GM12874 (cell line): ENCODE measurements at regions not wholly inside any gene's neighbourhood (a gene's known extent, or its start where the extent isn't known, plus 50 kb on each side); places are given as distances from the start of the nearest gene placed in this dataset.

Experiments used
- CTCF ChIP-seq: IDR thresholded peaks from 2 replicates; pipeline ENCODE4 v1.5.1; 2011; ENCODE audit warnings: low read depth, mild to moderate bottlenecking, control low read depth, low read length, moderate library complexity; ENCODE audit not compliant: insufficient read depth

GRCh38 chr22:48156603-48157355 lies 1394.3 kb downstream of the TBC1D22A start:
- TF ChIP-seq CTCF = no peak

DNA sequence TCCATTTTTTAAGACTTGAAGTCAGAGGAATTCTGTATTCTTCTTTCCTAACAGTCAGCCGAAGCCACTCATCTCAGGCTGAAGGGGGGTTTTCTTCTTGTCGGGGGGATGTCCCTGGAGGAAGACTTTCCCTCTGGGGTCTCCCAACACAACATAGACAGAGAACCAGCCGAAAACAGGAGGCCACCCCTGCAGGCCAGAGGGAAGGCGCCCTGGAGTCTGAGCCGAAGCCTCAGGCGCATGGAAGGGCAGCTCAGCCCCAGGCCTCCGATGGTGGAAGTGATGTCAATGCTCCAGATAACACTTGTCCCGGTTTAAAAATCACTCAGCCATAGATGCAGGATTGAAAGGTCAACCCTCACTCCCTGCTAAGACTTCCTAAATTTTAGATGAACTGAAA lies 1393.0 kb downstream of the TBC1D22A start:
- no peak for TF ChIP-seq CTCF

GRCh38 chr22:48154943-48155240 lies 1392.4 kb downstream of the TBC1D22A start:
- no peak for TF ChIP-seq CTCF

DNA sequence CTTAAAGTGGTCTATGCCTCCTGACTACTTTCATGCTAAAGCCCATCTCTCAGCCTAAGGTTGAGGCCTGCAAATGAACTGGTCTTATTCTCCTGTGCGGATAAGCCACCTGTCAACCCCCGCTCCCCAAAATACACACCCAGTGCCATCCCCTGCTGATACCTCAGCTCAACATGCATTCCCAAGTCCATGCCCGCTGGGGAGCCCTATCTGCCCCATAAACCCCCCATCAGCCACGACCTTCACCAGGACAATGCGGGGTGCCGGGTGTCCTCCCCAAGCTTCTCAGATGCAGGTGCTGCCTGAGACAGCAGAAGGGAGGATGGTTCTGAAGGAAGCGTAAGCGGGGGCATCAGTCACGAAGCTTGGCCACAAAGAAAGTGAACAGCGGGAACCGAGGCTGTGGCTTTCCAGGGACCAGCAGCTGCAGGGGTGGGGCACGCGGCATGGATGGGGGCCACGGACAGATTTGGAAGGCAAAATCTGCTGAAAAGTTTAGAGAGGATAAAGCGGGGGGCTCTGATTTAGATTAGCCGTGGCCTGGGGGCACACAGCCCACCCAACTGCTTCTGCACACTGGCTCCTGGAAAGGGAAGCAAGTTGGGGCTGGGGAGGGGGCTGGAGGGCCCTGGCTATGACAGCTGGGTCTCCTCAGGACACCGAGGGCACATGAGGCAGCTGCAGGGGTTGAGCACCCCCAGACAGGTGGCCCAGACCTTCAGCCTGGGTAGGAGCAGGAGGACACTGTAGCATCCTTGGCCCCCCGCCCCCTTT lies 1391.9 kb downstream of the TBC1D22A start:
- TF ChIP-seq CTCF = no peak

- no peak for TF ChIP-seq CTCF
Observed at GRCh38 chr22:48153726-48154125, 1391.3 kb downstream of the TBC1D22A start.

GRCh38 chr22:48152916-48153315 lies 1390.5 kb downstream of the TBC1D22A start:
- TF ChIP-seq CTCF = no peak

GRCh38 chr22:48152164-48152775 lies 1389.8 kb downstream of the TBC1D22A start:
- no peak for TF ChIP-seq CTCF
